COLO668 (cell line): ENCODE measurements at regions not wholly inside any gene's neighbourhood (a gene's known extent, or its start where the extent isn't known, plus 50 kb on each side); places are given as distances from the start of the nearest gene placed in this dataset.

Experiments
- DNase-seq: peaks from one replicate; lab custom pipeline; 2025; ENCODE audit not compliant: unreplicated experiment; lab: John Stamatoyannopoulos, UW

GRCh38 chr14:100658181-100658886, 68.4 kb upstream of the DLK1 start:
- DNase-seq: peak; percentile 28

- no peak for DNase-seq
These were observed 67.2 kb upstream of the DLK1 start for GRCh38 chr14:100659345-100660001.

- no peak for DNase-seq
These were observed 66.2 kb upstream of the DLK1 start for GRCh38 chr14:100660498-100660881.

GRCh38 chr14:100660882-100661635, 65.6 kb upstream of the DLK1 start:
- DNase-seq: no peak

- peak; percentile 76 for DNase-seq
These were observed 63.6 kb upstream of the DLK1 start for GRCh38 chr14:100662879-100663760.

- DNase-seq: no peak
These were observed 63.0 kb upstream of the DLK1 start for GRCh38 chr14:100663761-100664052.

GRCh38 chr14:100664231-100664630, 62.5 kb upstream of the DLK1 start:
- no peak for DNase-seq

GRCh38 chr14:100664841-100665510, 61.7 kb upstream of the DLK1 start:
- no peak for DNase-seq

- DNase-seq: no peak
These were observed 61.1 kb upstream of the DLK1 start for GRCh38 chr14:100665511-100666032.

GRCh38 chr14:100666403-100666802, 60.3 kb upstream of the DLK1 start:
- DNase-seq: no peak

- DNase-seq: no peak
These were observed 59.8 kb upstream of the DLK1 start for GRCh38 chr14:100666851-100667250.

GRCh38 chr14:100667656-100668055, 59.0 kb upstream of the DLK1 start:
- no peak for DNase-seq

- DNase-seq: no peak
These were observed 58.3 kb upstream of the DLK1 start for GRCh38 chr14:100668352-100668751.

- DNase-seq: no peak
These were observed 57.7 kb upstream of the DLK1 start for GRCh38 chr14:100669011-100669412.

GRCh38 chr14:100669468-100669867, 57.2 kb upstream of the DLK1 start:
- no peak for DNase-seq

- no peak for DNase-seq
These were observed 56.5 kb upstream of the DLK1 start for GRCh38 chr14:100670017-100670752.

GRCh38 chr14:100670753-100671049, 56.0 kb upstream of the DLK1 start:
- peak; percentile 30 for DNase-seq

- no peak for DNase-seq
These were observed 55.2 kb upstream of the DLK1 start for GRCh38 chr14:100671386-100671901.

- DNase-seq: no peak
These were observed 54.8 kb upstream of the DLK1 start for GRCh38 chr14:100671906-100672305.
